Thyroid gland (tissue), 4 donors: ENCODE measurements at regions not wholly inside any gene's neighbourhood (a gene's known extent, or its start where the extent isn't known, plus 50 kb on each side); places are given as distances from the start of the nearest gene placed in this dataset.

Experiments used
- CTCF ChIP-seq, 6 experiments: fragments of 200-600 bp in 3 of 6; fragments of 450-650 bp in 3 of 6; sonication (generic) in 3 of 6; IDR thresholded peaks; one replicate each; pipeline ENCODE4 v1.5.1; 2016 to 2019; ENCODE audit warnings: antibody characterized with exemption in 6 of 6, mild to moderate bottlenecking in 2 of 6, inconsistent platforms in 1 of 6, moderate library complexity in 1 of 6
- POLR2A ChIP-seq, 2 donors: fragments of 450-650 bp; IDR thresholded peaks; one replicate each; pipeline ENCODE4 v1.6.1; 2017; ENCODE audit warnings: antibody characterized with exemption in 2 of 2, mild to moderate bottlenecking in 2 of 2, moderate library complexity in 1 of 2

GRCh38 chr5:27103486-27103885, 65.1 kb upstream of the CDH9 start:
- TF ChIP-seq CTCF (IDR thresholded peaks at IDR 0.05) = no peak
- TF ChIP-seq POLR2A (IDR thresholded peaks at IDR 0.05) = no peak
